ENCODE measurements at regions not wholly inside any gene's neighbourhood (a gene's known extent, or its start where the extent isn't known, plus 50 kb on each side); places are given as distances from the start of the nearest gene placed in this dataset.
"Not testable (repeated sequence)": the region's sequence is repeated elsewhere in the genome, so short reads cannot be mapped to it uniquely, and the experiment has no call there.

- no peak for DNase-seq
These were observed 691.6 kb upstream of the IMPG1 start for GRCh38 chr6:76764057-76764456.

DNA sequence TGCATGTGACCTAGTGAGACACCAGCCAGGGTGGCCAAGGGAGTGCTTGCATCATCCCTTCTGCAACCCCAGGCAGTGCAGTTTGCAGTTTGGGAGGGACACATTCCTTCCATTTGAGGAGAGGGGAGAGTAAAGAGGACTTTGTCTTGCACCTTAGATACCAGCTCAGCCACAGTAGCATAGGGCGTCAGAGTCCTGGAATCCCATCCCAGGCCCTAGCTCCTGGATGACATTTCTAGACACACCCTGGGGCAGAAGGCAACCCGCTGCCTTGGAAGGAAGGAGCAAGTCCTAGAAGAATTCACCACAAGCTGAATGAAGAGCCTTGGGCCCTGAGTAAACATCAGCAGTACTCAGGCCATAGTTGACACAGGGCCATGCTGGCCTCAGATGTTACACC lies 680.4 kb upstream of the IMPG1 start:
- no peak for DNase-seq

GRCh38 chr6:76745388-76745787 lies 672.9 kb upstream of the IMPG1 start:
- not testable (repeated sequence) for DNase-seq

DNA sequence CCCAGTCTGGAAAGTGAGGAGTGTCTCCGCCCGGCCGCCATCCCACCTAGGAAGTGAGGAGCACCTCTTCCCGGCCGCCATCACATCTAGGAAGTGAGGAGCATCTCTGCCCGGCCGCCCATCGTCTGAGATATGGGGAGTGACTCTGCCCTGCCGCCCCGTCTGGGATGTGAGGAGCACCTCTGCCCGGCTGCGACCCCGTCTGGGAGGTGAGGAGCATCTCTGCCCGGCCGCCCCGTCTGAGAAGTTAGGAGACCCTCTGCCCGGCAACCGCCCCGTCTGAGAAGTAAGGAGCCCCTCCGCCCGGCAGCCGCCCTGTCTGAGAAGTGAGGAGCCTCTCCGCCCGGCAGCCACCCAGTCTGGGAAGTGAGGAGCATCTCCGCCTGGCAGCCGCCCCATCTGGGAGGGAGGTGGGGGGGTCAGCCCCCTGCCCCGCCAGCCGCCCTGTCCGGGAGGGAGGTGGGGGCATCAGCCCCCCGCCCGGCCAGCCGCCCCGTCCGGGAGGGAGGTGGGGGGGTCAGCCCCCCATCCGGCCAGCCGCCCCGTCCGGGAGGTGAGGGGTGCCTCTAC lies 671.8 kb upstream of the IMPG1 start:
- DNase-seq = not testable (repeated sequence)

GRCh38 chr6:76742919-76743318 lies 670.5 kb upstream of the IMPG1 start:
- DNase-seq = no peak

GRCh38 chr6:76719449-76719848 lies 647.0 kb upstream of the IMPG1 start:
- DNase-seq = no peak

GRCh38 chr6:76708641-76709331 lies 636.3 kb upstream of the IMPG1 start:
- DNase-seq = no peak

GRCh38 chr6:76707630-76708029 lies 635.2 kb upstream of the IMPG1 start:
- no peak for DNase-seq

DNA sequence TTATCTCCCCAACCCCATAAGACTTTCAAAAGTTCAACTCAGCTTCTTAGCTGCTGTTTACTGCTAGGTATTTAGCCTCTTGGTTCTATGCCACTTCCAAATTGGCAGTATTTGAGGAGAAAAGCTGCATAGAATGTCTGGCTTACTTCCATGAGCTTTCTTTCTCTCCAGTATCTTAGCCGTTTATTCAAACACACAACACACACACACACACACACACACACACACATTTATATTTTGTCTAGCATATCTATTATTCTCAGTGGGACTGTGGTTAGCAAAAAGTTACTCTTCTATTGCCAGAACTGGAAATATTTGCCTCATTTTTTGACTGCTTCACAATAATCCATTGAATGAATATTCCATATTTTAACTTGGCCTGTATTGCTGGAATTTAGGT lies 634.2 kb upstream of the IMPG1 start:
- DNase-seq = no peak

GRCh38 chr6:76706086-76706485 lies 633.6 kb upstream of the IMPG1 start:
- no peak for DNase-seq

DNA sequence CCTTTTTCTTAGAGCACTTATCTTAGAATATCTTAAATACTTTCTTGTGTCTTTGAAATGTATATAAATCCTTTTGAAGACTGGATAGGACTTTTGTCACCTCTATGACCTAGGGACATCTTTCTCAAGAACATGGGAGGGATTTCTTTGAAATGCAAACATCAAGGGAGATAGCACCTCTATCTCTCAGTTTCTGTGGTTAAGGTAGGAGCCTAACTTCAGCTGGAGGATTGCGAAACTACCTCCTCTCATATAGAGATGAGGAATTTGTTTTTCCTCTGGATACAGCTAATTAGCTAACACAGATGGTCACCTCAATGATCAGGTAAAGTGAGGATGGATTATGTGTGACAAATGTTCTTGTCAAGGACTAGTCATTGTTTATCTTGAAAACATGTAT lies 631.3 kb upstream of the IMPG1 start:
- DNase-seq = no peak

DNA sequence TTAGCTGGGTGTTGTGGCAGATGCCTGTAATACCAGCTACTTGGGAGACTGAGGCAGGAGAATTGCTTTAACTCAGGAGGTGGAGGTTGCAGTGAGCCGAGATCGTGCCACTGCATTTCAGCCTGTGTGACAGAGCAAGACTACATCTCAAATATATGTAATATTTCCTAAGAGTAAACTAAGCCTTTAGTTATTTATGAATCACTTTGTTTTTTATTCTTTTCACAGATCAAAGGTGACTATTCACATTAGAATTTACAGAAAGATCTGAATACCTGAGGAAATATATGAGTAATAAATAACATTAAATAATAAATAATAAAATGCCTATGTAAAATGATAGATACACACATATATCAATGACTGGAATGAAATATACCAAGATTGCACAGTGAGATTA lies 630.8 kb upstream of the IMPG1 start:
- no peak for DNase-seq

- no peak for DNase-seq
These were observed 629.7 kb upstream of the IMPG1 start for GRCh38 chr6:76702187-76702586.

DNA sequence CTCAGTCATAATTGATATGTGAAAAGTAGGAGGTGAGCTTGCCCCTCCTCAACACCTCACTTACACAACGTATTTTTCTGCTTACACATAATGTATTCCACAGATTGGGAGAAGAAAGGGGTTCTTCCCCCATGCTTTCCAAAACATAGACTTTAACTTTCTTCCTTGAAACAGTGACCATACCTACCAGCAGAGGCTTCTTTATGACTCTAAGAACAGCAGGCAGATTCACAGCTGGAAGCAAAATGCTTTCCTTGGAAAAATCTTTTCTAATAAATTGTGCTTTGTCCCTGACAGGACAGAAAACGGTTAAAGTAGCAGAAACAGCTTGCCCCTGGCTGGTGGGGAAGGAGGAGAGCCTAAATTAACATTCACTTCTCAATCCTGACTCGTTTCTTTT lies 629.1 kb upstream of the IMPG1 start:
- no peak for DNase-seq

DNA sequence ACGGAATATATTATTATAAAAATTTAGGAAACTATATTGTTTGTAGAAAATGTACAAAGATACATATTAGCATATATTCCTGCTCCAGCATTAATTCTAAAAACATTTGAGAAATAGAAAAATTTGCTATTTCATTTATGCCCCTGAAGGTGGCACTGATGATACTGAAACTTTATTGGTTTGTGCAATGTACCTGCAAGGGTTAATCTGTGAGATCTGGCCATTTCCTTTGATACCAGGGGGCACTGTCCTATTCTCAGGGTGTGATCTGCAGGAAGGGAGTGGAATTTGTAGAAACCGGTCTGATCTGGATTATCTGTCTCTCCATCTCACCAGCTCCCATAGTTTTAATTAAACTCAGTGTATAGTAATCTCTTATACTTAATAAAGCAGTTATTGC lies 625.1 kb upstream of the IMPG1 start:
- DNase-seq = no peak

DNA sequence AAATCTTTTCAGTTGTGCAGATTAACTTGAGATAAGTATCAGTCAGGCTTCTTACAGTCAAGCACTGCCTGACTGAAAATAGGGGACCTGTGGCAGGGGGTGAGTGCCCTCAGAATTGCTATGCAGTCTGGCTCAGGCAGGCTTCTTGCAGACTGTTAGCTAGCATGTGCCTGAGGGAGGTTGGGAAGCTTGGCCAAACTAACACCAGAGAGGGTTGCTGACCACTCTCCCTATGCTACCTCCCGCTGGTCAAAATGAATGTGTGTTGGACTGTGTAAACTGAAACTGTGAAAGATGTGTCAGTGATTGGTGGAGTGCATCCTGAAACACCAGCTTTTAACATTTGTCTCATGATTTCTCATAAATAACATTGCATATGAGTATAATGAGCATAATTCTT lies 622.3 kb upstream of the IMPG1 start:
- no peak for DNase-seq

DNA sequence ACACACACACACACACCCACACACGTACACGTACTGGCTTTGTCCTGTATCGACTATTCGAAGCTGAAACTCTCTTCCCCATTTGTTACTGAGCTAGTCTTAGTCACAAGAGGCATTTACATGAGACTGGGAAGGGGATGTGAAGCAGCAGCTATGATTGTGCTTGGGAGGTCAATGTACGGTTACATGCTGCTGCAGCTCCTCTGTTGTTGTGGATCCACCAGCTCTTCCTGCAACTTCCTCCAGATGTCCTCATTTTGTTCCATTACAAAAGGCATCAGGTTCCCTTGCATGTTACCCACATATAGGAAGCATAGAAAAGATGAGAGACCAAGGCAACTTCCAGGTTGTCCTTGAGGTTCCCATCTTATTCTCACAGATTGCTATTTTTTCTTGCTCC lies 612.4 kb upstream of the IMPG1 start:
- DNase-seq = no peak

GRCh38 chr6:76683985-76684384 lies 611.5 kb upstream of the IMPG1 start:
- DNase-seq = no peak

DNA sequence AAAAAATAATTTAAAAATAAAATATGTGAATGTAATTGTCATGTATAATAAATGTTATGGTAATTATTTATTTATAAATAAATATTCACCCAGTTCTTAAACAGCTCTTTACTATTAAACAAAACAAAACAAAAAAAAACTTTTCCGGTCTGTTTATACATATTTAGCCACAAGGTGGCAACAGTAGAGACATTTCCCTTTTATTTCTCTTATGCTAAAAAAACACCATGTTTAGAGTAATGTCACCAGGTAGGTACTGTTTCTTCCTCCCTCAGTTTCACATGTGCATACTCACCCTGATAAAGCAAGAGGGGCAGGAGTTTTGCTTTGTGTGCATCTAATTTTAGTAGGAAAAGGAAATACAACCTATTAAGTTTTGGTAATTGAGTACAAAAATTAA lies 610.4 kb upstream of the IMPG1 start:
- no peak for DNase-seq

GRCh38 chr6:76681781-76682180 lies 609.3 kb upstream of the IMPG1 start:
- no peak for DNase-seq

DNA sequence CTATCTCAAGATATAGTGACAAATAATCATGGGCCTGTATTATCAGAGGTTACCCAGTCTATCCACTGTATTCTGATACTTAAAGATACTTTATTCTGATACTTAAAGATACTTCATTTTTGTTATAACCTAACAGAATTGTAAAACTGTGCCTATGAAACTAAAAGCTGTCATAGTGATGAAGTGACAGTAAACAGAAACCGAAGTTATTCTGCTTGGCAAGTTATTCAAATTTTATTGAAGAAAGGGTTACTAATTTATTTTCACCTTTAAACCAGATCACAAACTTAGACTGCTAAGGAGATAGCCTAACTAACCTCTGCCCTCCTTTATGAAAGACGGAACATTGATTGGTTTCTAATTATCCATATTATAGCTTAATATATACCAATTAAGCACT lies 604.6 kb upstream of the IMPG1 start:
- DNase-seq = no peak

DNA sequence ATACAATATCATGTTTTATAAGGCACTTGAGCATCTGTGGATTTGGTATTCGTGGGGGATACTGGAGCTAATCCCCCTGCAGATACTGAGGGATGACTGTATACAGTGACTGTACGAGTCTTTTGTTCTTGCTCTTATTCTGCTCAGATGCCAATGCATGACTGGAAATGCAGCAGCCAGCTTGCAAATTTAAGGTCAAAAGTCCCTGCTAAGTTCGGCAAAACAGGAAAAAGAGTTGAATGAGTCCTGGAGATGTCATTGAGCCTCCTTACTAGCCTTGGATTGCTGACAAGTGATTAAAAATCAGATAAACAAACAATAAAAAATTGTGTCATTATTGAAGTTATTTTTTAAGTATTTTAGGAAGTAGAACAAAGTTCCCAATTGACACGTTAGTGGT lies 599.3 kb upstream of the IMPG1 start:
- DNase-seq = no peak

- no peak for DNase-seq
These were observed 571.8 kb upstream of the IMPG1 start for GRCh38 chr6:76644231-76644630.

GRCh38 chr6:76639941-76640340 lies 567.5 kb upstream of the IMPG1 start:
- DNase-seq = no peak

- DNase-seq = no peak
These were observed 562.2 kb upstream of the IMPG1 start for GRCh38 chr6:76634695-76635094.

Data from retina (tissue), 1 donor.